ENCODE measurements at regions not wholly inside any gene's neighbourhood (a gene's known extent, or its start where the extent isn't known, plus 50 kb on each side); places are given as distances from the start of the nearest gene placed in this dataset.

GRCh38 chr3:189502256-189502655 is 128.9 kb upstream of the TP63 start:
- DNase-seq (ENCODE audit: low spot score) = no peak

GRCh38 chr3:189502676-189503257 is 128.4 kb upstream of the TP63 start:
- DNase-seq (ENCODE audit: low spot score) = no peak

DNA sequence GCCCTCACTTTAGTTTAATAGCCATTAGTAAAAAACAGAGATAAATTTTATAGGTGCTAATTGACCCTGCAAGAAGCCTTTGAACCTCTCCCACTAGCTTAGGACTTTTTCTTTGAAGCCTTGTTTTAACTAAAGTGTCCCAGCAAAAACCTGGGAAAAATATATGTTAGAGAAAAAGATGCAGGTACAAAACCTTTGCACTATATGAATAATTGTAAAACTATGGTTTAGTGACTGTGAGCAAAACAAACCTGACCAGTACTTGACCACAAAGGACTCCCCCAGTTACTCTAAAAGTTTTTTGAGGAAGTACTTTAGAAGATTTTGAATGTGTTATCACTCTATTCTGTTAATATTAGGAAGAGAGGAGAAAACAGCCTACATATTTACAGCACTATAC is 123.3 kb upstream of the TP63 start:
- no peak for DNase-seq (ENCODE audit: low spot score)

DNA sequence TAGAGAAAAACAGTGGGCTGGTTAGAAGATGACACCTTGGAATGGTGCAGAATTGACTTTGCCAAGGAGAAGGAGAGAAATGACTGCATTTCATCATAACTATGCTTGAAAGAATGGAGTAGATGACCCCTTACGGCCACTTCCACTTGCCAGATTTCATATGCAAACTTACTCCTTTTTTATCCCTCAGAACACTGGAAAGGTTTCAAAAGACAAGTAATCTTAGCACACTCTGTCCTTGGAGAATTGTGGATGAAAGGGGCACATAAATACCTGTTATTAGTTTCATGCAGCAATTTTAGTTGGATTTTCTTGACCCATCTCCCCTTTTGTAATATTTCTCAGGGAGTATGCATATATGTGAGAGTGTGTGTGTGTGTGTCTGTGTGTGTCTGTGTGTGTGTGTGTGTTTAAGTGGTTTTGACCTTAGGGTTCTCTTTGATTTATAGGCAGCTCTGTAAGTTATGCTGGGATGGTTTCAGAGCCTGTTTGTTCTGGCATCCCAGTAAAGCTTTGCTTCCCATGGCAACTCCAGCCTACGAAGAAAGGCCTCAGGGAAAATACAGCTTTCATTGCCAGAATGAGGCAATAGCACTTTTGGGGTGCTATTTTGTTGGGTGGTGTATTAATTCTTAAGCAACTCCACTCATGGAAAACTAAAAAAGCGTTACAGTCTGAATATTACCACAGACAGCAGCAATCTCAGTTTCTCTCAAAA is 122.2 kb upstream of the TP63 start:
- DNase-seq (ENCODE audit: low spot score) = no peak

DNA sequence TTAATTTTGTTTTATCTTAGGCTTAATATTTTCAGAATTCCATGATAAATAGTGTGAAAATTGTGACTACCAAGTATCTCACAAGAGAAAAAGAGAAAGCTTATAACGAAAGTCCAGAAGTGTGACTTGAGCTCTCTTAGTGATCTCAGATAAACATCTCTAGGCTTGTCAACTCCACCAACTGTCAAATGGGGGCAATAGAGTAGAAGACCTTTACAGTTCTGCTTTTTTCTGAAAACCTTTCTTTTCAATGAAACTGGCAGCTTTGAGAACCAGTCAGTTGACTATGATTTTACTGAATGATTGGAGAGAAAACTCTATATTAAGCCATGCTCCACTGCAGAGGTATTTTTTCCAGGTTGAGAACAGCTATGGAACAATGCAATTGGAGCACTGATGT is 119.2 kb upstream of the TP63 start:
- DNase-seq (ENCODE audit: low spot score) = no peak

- peak; percentile 20 for DNase-seq (ENCODE audit: low spot score)
Measured at GRCh38 chr3:189512821-189513220, 118.4 kb upstream of the TP63 start.

- DNase-seq (ENCODE audit: low spot score) = peak; percentile 87
Measured at GRCh38 chr3:189513281-189514117, 117.7 kb upstream of the TP63 start.

DNA sequence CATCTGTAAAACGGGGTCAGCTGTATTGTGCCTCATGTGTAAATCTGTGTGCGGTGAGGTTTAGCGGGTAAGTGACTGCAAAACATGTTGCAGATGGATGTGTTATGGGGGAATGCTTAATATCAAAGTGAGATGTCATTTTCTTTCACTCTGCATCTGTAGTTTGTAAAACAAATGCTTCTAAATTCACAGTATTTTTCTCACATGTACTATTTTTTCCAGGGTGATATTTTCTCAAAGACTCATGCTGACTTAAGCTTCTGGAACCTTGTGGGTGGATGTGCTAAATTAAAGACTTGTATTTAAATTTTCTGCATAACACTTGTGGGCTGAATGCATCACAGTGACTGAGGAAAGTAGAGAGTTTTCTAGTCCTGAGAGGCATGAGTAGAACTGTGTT is 115.2 kb upstream of the TP63 start:
- no peak for DNase-seq (ENCODE audit: low spot score)

DNA sequence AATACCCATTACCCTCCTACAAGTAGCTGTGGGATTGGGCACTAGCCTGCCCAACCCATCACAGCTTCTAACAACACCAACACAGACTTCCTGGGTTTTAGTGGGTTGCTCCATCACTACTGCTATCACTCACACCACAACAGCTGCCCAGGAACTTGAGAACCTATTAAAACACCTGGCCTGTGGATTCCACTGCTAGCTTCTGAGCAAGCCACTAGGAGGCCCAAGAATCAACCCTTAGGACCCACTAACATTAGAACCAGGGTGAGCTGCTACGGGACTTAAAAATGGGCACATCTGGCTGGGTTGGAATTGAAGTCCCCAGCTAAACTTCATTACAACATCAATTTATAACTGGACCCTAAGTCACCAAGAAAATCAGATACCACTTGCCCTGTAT is 113.2 kb upstream of the TP63 start:
- no peak for DNase-seq (ENCODE audit: low spot score)

DNA sequence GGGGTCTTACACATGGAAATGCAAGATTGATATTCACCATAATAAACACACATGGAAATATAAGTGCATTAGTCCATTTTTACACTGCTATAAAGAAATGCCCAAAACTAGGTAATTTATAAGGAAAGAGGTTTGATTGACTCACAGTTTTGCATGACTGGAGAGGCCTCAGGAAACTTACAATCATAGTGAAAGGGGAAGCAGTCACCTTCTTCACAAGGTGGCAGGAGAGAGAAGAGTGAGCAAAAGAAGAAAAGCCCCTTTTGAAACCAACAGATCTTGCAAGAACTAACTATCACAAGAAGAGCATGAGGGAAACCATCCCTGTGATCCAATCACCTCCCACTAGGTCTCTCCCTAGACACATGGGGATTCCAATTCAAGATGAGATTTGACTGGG is 111.7 kb upstream of the TP63 start:
- DNase-seq (ENCODE audit: low spot score) = no peak

DNA sequence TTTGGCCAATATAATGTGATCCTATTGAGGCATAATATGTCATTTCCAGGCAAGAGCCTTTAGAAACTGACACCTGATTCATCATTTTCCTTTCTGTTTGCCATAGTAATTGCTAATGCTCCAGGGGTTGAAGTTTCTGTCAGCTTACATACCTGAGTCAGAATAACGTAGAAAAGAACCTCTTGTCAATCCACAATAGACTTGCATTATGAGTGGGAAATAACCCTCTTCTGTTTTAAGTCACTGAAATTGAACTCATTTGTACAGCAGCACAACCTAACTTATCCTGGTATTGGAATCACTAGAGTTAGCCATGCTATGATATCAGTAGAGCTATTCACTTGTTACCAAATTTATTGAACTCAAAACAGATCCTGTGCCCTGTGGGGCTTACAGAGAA is 101.7 kb upstream of the TP63 start:
- DNase-seq (ENCODE audit: low spot score) = no peak

DNA sequence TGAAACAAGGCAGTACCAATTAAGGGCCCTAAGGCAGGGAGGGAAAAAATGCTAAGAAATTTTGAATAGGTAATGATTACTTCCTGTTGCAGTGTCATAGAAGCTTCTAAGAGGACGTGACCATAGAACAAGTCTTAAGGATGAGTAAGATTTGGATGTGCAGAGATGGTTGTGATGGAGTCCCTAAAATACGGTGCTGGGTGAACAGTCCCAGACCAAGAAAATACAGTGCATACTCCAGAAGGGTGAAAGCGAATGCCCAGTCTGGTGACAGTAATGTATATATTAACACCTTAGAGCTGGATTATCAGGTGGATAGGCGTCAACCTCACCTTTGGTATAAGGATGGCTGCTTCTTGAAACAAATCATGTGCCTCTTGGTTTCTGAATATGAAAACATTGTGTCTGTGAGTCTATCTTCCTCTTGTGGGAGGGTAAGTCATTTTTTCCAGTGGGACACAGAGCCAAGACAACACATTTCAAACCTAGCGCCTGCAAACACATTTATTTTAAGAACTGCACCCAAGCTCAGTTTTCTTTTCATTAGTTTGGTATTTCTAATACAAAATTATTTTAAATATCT is 101.2 kb upstream of the TP63 start:
- DNase-seq (ENCODE audit: low spot score) = no peak

- no peak for DNase-seq (ENCODE audit: low spot score)
Measured at GRCh38 chr3:189530822-189531221, 100.4 kb upstream of the TP63 start.

- no peak for DNase-seq (ENCODE audit: low spot score)
Measured at GRCh38 chr3:189531271-189531670, 99.9 kb upstream of the TP63 start.

DNA sequence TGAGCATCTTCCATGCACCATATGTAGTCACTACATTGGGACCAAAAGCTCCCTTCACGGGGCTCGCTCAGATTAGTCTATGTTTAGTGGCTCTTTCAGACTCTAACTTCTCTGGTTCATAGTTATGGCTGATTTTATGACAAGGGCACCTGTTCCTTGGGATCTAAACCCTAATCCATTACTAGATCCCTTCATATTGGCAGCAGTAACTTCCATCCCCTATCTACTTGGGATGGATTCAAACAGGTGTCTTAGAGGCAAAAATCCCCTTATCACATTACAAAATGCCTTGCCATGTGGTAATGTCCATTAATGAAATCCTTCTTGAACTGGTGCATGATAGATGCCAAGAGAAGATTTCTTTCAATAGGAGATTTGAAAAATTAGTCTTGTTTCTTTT is 96.7 kb upstream of the TP63 start:
- DNase-seq (ENCODE audit: low spot score) = no peak

DNA sequence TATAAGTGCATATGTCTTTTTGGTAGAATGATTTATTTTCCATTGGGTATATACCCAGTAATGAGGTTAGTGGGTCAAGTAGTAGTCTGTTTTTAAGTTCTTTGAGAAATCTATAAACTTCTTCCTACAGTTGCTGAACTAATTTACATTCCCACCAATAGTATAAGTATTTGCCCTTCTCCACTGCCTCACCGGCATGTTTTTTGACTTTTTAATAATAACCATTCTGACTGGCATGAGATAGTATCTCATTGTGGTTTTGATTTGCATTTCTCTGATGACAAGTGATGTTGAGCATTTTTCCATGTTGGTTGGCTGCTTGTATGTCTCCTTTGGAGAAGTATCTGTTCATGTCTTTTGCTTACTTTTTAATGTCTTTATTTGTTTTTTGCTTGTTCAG is 94.1 kb upstream of the TP63 start:
- no peak for DNase-seq (ENCODE audit: low spot score)

GRCh38 chr3:189547448-189547847 is 83.7 kb upstream of the TP63 start:
- no peak for DNase-seq (ENCODE audit: low spot score)

GRCh38 chr3:189548053-189548452 is 83.1 kb upstream of the TP63 start:
- no peak for DNase-seq (ENCODE audit: low spot score)

GRCh38 chr3:189551007-189551406 is 80.2 kb upstream of the TP63 start:
- no peak for DNase-seq (ENCODE audit: low spot score)

DNA sequence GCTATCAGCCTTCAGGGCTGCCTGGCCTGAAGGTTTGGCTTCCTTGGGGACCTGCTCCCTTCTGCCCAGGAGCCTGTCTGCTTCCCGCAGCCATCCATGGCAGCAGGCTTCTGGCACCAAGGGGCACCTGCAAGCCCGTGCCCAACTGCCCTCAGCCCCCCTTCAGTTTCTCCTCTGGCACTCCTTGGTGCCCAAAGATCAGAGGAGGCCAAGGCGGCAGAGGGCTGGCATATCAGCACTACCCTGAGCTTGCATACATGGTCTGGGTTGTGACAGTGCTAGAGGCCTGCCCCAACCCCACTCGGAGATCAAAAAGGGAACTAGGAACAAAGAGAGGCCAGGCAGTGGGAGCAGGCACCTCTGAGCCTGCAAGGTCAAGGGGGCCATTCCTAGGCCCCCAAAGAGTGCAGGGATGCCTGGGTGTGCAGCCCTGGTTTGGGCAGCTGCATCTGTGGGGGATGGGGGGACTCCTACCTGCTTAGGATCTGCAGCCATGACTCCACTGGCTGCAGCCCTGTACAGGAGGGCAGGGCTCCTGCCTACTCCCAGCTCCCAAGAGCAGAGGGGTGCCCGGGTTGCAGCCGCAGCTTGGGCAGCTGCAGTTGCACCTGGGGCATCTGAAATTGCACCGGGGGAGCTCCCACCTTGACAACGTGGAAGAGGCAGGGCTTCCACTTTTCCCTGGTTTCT is 76.2 kb upstream of the TP63 start:
- DNase-seq (ENCODE audit: low spot score) = no peak

- no peak for DNase-seq (ENCODE audit: low spot score)
Measured at GRCh38 chr3:189555558-189555881, 75.7 kb upstream of the TP63 start.

DNA sequence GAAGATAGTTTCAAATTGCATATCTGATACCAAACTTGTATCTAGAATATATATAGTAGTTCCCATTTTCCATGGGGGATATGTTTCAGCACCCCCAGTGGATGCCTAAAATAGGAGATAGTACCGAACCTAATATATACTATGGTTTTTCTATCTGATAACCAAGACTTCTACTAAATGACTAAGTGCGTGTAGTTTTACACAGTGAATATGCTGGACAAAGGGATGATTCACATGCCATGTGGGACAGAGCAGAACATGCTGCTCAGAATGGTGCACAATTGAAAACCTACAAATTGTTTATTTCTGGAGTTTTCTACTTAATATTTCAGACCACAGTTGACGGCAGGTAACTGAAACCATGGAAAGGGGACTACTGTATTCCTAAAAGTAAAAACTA is 73.4 kb upstream of the TP63 start:
- DNase-seq (ENCODE audit: low spot score) = no peak

DNA sequence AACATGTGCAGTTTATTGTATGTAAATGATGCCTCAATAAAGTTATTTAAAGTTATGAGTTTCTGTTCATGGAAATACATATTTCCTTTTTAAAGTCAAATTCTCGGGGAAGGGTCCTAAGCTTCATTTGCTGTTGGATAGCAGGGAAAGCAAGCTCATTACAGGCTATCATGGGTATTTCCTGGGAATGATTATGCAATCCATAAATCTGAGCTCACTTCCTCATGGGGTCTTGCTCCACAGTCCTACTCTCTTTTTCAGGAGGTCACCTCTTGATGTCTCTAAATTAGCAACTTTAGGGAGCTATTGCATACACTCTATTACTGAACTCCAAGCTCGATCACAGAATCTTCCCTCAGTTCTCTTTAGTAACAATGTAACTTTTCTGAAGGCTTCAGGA is 69.9 kb upstream of the TP63 start:
- no peak for DNase-seq (ENCODE audit: low spot score)

All from LoVo (cell line).